ENCODE measurements at regions not wholly inside any gene's neighbourhood (a gene's known extent, or its start where the extent isn't known, plus 50 kb on each side); places are given as distances from the start of the nearest gene placed in this dataset.
"Not testable (repeated sequence)": the region's sequence is repeated elsewhere in the genome, so short reads cannot be mapped to it uniquely, and the experiment has no call there.

- DNase-seq: no peak
These were observed 121.0 kb upstream of the KYNU start for GRCh38 chr2:142756430-142756829.

- DNase-seq: no peak
These were observed 122.3 kb upstream of the KYNU start for GRCh38 chr2:142755191-142755590.

GRCh38 chr2:142754182-142754581 is 123.3 kb upstream of the KYNU start:
- DNase-seq: no peak

- DNase-seq: no peak
These were observed 126.6 kb upstream of the KYNU start for GRCh38 chr2:142750858-142751257.

GRCh38 chr2:142748559-142749099 is 128.8 kb upstream of the KYNU start:
- no peak for DNase-seq

- DNase-seq: no peak
These were observed 131.8 kb upstream of the KYNU start for GRCh38 chr2:142745691-142746090.

GRCh38 chr2:142742371-142743214 is 134.9 kb upstream of the KYNU start:
- no peak for DNase-seq

- no peak for DNase-seq
These were observed 135.6 kb upstream of the KYNU start for GRCh38 chr2:142741764-142742269.

GRCh38 chr2:142734770-142735169 is 142.7 kb upstream of the KYNU start:
- no peak for DNase-seq

GRCh38 chr2:142734231-142734630 is 143.2 kb upstream of the KYNU start:
- DNase-seq: no peak

GRCh38 chr2:142729814-142730213 is 147.7 kb upstream of the KYNU start:
- DNase-seq: not testable (repeated sequence)

- DNase-seq: not testable (repeated sequence)
These were observed 149.5 kb upstream of the KYNU start for GRCh38 chr2:142727821-142728478.

- DNase-seq: no peak
These were observed 152.1 kb upstream of the KYNU start for GRCh38 chr2:142725386-142725785.

GRCh38 chr2:142724713-142725349 is 152.6 kb upstream of the KYNU start:
- DNase-seq: no peak

- no peak for DNase-seq
These were observed 153.3 kb upstream of the KYNU start for GRCh38 chr2:142724186-142724585.

- no peak for DNase-seq
These were observed 154.2 kb upstream of the KYNU start for GRCh38 chr2:142723236-142723635.

- DNase-seq: no peak
These were observed 154.9 kb upstream of the KYNU start for GRCh38 chr2:142722569-142722968.

- no peak for DNase-seq
These were observed 155.4 kb upstream of the KYNU start for GRCh38 chr2:142722086-142722485.

- no peak for DNase-seq
These were observed 156.4 kb upstream of the KYNU start for GRCh38 chr2:142721015-142721414.

GRCh38 chr2:142718576-142719155 is 158.8 kb upstream of the KYNU start:
- no peak for DNase-seq

- no peak for DNase-seq
These were observed 160.8 kb upstream of the KYNU start for GRCh38 chr2:142716463-142717242.

GRCh38 chr2:142714600-142714999 is 162.9 kb upstream of the KYNU start:
- no peak for DNase-seq
